ENCODE measurements at regions not wholly inside any gene's neighbourhood (a gene's known extent, or its start where the extent isn't known, plus 50 kb on each side); places are given as distances from the start of the nearest gene placed in this dataset.

DNA sequence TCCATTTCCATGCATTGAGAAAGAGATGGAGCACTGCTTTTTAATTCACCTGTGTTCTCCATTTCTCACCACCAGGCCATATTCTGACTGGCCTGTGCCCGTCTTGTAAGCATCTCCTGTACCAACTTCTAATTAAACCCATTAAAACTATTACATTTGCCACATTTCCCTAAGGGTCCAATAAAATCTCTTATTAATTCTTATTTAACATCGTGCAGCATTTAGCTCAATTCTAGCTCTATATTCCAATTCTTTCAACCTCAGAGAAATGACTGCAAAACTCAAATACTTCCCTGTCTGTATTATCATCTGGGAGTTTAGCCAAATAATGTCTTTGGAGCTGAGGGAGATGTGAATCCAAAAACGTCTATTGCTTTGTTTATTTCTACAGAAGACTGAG lies 495.4 kb upstream of the TMEM132C start:
- no peak overlapping the region for H2AK5ac ChIP-seq (ENCODE audit: low read depth, low read length)
- no peaks in the 10 kb centered on the region for H3K27me3 ChIP-seq (replicated peaks in 1 of 4; ENCODE audit: control insufficient read depth in 3 of 4, extremely low read depth in 1 of 4, insufficient read depth in 3 of 4, low read length in 3 of 4)
- no peaks in the 10 kb centered on the region for H3K79me1 ChIP-seq (ENCODE audit: low read depth, low read length)
- H3K23ac ChIP-seq (ENCODE audit: insufficient read length): no peak overlapping the region
- no peak overlapping the region for H2BK15ac ChIP-seq (ENCODE audit: low read length)
- H4K8ac ChIP-seq (ENCODE audit: extremely low read depth, insufficient read depth, low read length): no peak overlapping the region
- H3K9ac ChIP-seq (replicated peaks in 1 of 4; ENCODE audit: extremely low read depth in 1 of 4, low read depth in 3 of 4, low read length in 3 of 4): no peak overlapping the region
- no peak overlapping the region for H3K14ac ChIP-seq (ENCODE audit: insufficient read length)
- H3K4me1 ChIP-seq (replicated peaks in 1 of 4; ENCODE audit: control insufficient read depth in 3 of 4, insufficient read depth in 4 of 4, low read length in 3 of 4): peaks cover 0 to 5% (median 1%) of the 10 kb centered on the region in 4 experiments; a peak in 3 of 7 replicates
- no peaks in the 10 kb centered on the region for H3K9me3 ChIP-seq (ENCODE audit: insufficient read depth in 2 of 2, low read depth in 1 of 2, low read length in 1 of 2)
- no peak overlapping the region for H3K4me3 ChIP-seq (ENCODE audit: extremely low read depth in 1 of 4, insufficient read depth in 2 of 4, low read depth in 3 of 4, low read length in 4 of 4)
- no peak overlapping the region for H2AFZ ChIP-seq (ENCODE audit: low read length)
- no peak overlapping the region for H2BK5ac ChIP-seq (ENCODE audit: low read depth, low read length)
- H2BK12ac ChIP-seq (ENCODE audit: low read depth, low read length): no peak overlapping the region
- no peak overlapping the region for H4K91ac ChIP-seq (replicated peaks; ENCODE audit: insufficient read length, low read length)
- no peak overlapping the region for H3K18ac ChIP-seq (ENCODE audit: extremely low read depth, low read length)
- H3K56ac ChIP-seq (replicated peaks; ENCODE audit: insufficient read length, low read depth, low read length): no peak overlapping the region
- 88% methylated on average over 3 of the region's 3 CpGs; no CpG with 5 or more reads in 1 of the 2 experiments for WGBS, 2 experiments (ENCODE audit: extremely low coverage in 1 of 2, insufficient coverage in 1 of 2, insufficient read length in 1 of 2, insufficient replicate concordance in 2 of 2, low coverage in 1 of 2, low lambda C conversion rate in 2 of 2, missing lambda C conversion rate in 1 of 2)
- no peaks in the 10 kb centered on the region for H3K79me2 ChIP-seq (ENCODE audit: control insufficient read depth in 1 of 2, insufficient read depth in 2 of 2, low read length in 2 of 2)
- no peaks in the 10 kb centered on the region for H3K23me2 ChIP-seq (ENCODE audit: low read depth, low read length)
- no peak for FAIRE-seq
- no peak overlapping the region for H3K27ac ChIP-seq (ENCODE audit: low read depth, low read length)
- H3K4ac ChIP-seq (replicated peaks; ENCODE audit: insufficient read length, low read depth, low read length): no peak overlapping the region
- TF ChIP-seq, protein P1, sequence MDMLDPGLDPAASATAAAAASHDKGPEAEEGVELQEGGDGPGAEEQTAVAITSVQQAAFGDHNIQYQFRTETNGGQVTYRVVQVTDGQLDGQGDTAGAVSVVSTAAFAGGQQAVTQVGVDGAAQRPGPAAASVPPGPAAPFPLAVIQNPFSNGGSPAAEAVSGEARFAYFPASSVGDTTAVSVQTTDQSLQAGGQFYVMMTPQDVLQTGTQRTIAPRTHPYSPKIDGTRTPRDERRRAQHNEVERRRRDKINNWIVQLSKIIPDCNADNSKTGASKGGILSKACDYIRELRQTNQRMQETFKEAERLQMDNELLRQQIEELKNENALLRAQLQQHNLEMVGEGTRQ (IDR thresholded peaks at IDR 0.05; ENCODE audit: low read length): no peak
- TF ChIP-seq, protein P2, sequence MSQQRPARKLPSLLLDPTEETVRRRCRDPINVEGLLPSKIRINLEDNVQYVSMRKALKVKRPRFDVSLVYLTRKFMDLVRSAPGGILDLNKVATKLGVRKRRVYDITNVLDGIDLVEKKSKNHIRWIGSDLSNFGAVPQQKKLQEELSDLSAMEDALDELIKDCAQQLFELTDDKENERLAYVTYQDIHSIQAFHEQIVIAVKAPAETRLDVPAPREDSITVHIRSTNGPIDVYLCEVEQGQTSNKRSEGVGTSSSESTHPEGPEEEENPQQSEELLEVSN (IDR thresholded peaks at IDR 0.05): no peak
- TF ChIP-seq MAFK (IDR thresholded peaks at IDR 0.05; ENCODE audit: low read depth, low read length) (no peak), KDM4A (IDR thresholded peaks at IDR 0.05; ENCODE audit: low read depth, low read length, severe bottlenecking) (no peak), TEAD4 (IDR thresholded peaks at IDR 0.05; ENCODE audit: low read depth, low read length) (no peak), RNF2 (IDR thresholded peaks at IDR 0.05; ENCODE audit: borderline replicate concordance, low read depth, low read length, missing control alignments, poor library complexity, severe bottlenecking) (no peak), SUZ12 (IDR thresholded peaks at IDR 0.05; ENCODE audit: low read length) (no peak), CTBP2 (IDR thresholded peaks at IDR 0.05; ENCODE audit: borderline replicate concordance, insufficient read depth, insufficient read length, low read length) (no peak)
- TF ChIP-seq, protein P3, sequence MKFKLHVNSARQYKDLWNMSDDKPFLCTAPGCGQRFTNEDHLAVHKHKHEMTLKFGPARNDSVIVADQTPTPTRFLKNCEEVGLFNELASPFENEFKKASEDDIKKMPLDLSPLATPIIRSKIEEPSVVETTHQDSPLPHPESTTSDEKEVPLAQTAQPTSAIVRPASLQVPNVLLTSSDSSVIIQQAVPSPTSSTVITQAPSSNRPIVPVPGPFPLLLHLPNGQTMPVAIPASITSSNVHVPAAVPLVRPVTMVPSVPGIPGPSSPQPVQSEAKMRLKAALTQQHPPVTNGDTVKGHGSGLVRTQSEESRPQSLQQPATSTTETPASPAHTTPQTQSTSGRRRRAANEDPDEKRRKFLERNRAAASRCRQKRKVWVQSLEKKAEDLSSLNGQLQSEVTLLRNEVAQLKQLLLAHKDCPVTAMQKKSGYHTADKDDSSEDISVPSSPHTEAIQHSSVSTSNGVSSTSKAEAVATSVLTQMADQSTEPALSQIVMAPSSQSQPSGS (IDR thresholded peaks at IDR 0.05; ENCODE audit: low read length): no peak
- H3K4me2 ChIP-seq (ENCODE audit: insufficient read depth in 1 of 2, low read depth in 2 of 2, low read length in 2 of 2): no peak overlapping the region
- ChIA-PET CTCF (ENCODE audit: partially characterized antibody) (interaction anchor here (0.7 to 4.7 kb wide), 2 partner anchors 11 to 37 kb away, joined by 3 to 15 read pairs; no protein-coding TSS in a partner anchor), POLR2A (ENCODE audit: partially characterized antibody) (no interaction called here)
- no peaks in the 10 kb centered on the region for H3K36me3 ChIP-seq (ENCODE audit: control insufficient read depth in 2 of 4, insufficient read depth in 4 of 4, low read length in 3 of 4)
- no peak overlapping the region for H4K5ac ChIP-seq (ENCODE audit: insufficient read length, low read depth, low read length)
- no peak overlapping the region for H2BK120ac ChIP-seq (replicated peaks; ENCODE audit: low read depth, low read length)
- no peaks in the 10 kb centered on the region for H4K20me1 ChIP-seq (replicated peaks in 1 of 2; ENCODE audit: control insufficient read depth in 1 of 2, insufficient read depth in 2 of 2, low read length in 2 of 2)
- no peak overlapping the region for H2BK20ac ChIP-seq (ENCODE audit: low read length)
- DNase-seq (ENCODE audit: low read depth in 1 of 2, low spot score in 2 of 2): no peak
